IMR-90 (cell line): ENCODE measurements at regions not wholly inside any gene's neighbourhood (a gene's known extent, or its start where the extent isn't known, plus 50 kb on each side); places are given as distances from the start of the nearest gene placed in this dataset.

Source experiments
- ATAC-seq: fragments of 200-7000 bp; cut with Tn5 transposase; 2 replicates; pipeline ENCODE4 v1.9.1; 2020; ENCODE audit warnings: low read depth, mild to moderate bottlenecking, moderate library complexity
- BruUV-seq: library from RNA; stranded (reverse); fragments of 400-500 nt; replicated peaks from 2 replicates; lab custom pipeline; 2021; lab: Mats Ljungman, UMichigan
- CTCF ChIA-PET: fragments of 300-600 bp; formaldehyde crosslinking; extraction: SDS; loops from one replicate; lab custom pipeline; 2021; ENCODE audit warnings: antibody characterized with exemption; lab: Yijun Ruan, JAX
- POLR2A ChIA-PET: fragments of 300-600 bp; sonication (Branson Sonifier 250); formaldehyde crosslinking; loops from one replicate; lab custom pipeline; 2022; ENCODE audit warnings: antibody characterized with exemption; ENCODE audit not compliant: unreplicated experiment; lab: Charles Lee
- DNase-seq: peaks from one replicate; pipeline ENCODE4 v3.0.0; 2013
- H2AFZ ChIP-seq: replicated peaks from 2 replicates; pipeline ENCODE3; 2013; ENCODE audit warnings: low read length, mild to moderate bottlenecking; ENCODE audit not compliant: poor library complexity
- H2AK5ac ChIP-seq: 2 replicates; pipeline ENCODE4 v1.6.1; 2013; ENCODE audit warnings: low read depth, low read length, inconsistent platforms
- H2AK9ac ChIP-seq: replicated peaks from 2 replicates; pipeline ENCODE3; 2013; ENCODE audit warnings: mild to moderate bottlenecking, low read depth, low read length, moderate library complexity; ENCODE audit not compliant: poor library complexity
- H2BK120ac ChIP-seq: 2 replicates; pipeline ENCODE4 v1.6.1; 2013; ENCODE audit warnings: low read depth, low read length, inconsistent platforms
- H2BK15ac ChIP-seq: 3 replicates; pipeline ENCODE4 v1.6.1; 2013; ENCODE audit warnings: low read depth, low read length, inconsistent platforms
- H2BK20ac ChIP-seq: 2 replicates; pipeline ENCODE4 v1.6.1; 2013; ENCODE audit warnings: low read depth, mild to moderate bottlenecking, inconsistent platforms, low read length, moderate library complexity
- H2BK5ac ChIP-seq: 2 replicates; pipeline ENCODE4 v1.6.1; 2013; ENCODE audit warnings: mild to moderate bottlenecking, low read depth, low read length, inconsistent platforms; ENCODE audit not compliant: poor library complexity, severe bottlenecking
- H3K14ac ChIP-seq: replicated peaks from 2 replicates; pipeline ENCODE4 v1.6.1; 2013; ENCODE audit warnings: low read depth, low read length, inconsistent platforms
- H3K18ac ChIP-seq: 2 replicates; pipeline ENCODE4 v1.6.1; 2013; ENCODE audit warnings: low read depth, low read length, control low read depth
- H3K23ac ChIP-seq: 2 replicates; pipeline ENCODE4 v1.6.1; 2013; ENCODE audit warnings: low read depth, low read length, inconsistent platforms
- H3K27ac ChIP-seq: 2 replicates; pipeline ENCODE4 v1.5.1; 2013; ENCODE audit warnings: mild to moderate bottlenecking, control low read depth, low read length; ENCODE audit not compliant: insufficient read depth
- H3K27me3 ChIP-seq: 2 replicates; pipeline ENCODE4 v1.6.1; 2013; ENCODE audit warnings: low read length; ENCODE audit not compliant: control insufficient read depth, insufficient read depth
- H3K36me3 ChIP-seq: 2 replicates; pipeline ENCODE4 v1.6.1; 2013; ENCODE audit warnings: low read length, mixed read lengths; ENCODE audit not compliant: control insufficient read depth, insufficient read depth
- H3K4ac ChIP-seq: 2 replicates; pipeline ENCODE4 v1.6.1; 2013; ENCODE audit warnings: low read depth, low read length, inconsistent platforms
- H3K4me1 ChIP-seq: 2 replicates; pipeline ENCODE4 v1.6.1; 2013; ENCODE audit warnings: low read length, mixed read lengths; ENCODE audit not compliant: control insufficient read depth, insufficient read depth
- H3K4me2 ChIP-seq: 2 replicates; pipeline ENCODE4 v1.6.1; 2013; ENCODE audit warnings: low read depth, mild to moderate bottlenecking, control low read depth, low read length, moderate library complexity
- H3K4me3 ChIP-seq: 2 replicates; pipeline ENCODE4 v1.5.1; 2013; ENCODE audit warnings: low read depth, mild to moderate bottlenecking, control low read depth, low read length, moderate library complexity; ENCODE audit not compliant: insufficient read depth
- H3K56ac ChIP-seq: 2 replicates; pipeline ENCODE4 v1.6.1; 2013; ENCODE audit warnings: low read length, inconsistent platforms; ENCODE audit not compliant: insufficient read depth; ENCODE audit errors: extremely low read depth
- H3K79me1 ChIP-seq, 2 experiments: 2 replicates each; pipeline ENCODE4 v1.6.1; 2013; ENCODE audit warnings: low read length in 2 of 2, inconsistent platforms in 1 of 2, low read depth in 1 of 2
- H3K9ac ChIP-seq: 2 replicates; pipeline ENCODE4 v1.6.1; 2013; ENCODE audit warnings: low read depth, low read length, control low read depth
- H3K9me1 ChIP-seq: 2 replicates; pipeline ENCODE4 v1.6.1; 2013; ENCODE audit warnings: low read length, inconsistent platforms; ENCODE audit not compliant: insufficient read depth
- H3K9me3 ChIP-seq: 2 replicates; pipeline ENCODE4 v1.6.1; 2013; ENCODE audit warnings: low read length; ENCODE audit not compliant: control insufficient read depth, insufficient read depth
- H4K20me1 ChIP-seq: 2 replicates; pipeline ENCODE4 v1.6.1; 2013; ENCODE audit warnings: low read length, inconsistent platforms; ENCODE audit not compliant: insufficient read depth
- H4K5ac ChIP-seq: 2 replicates; pipeline ENCODE4 v1.6.1; 2013; ENCODE audit warnings: mild to moderate bottlenecking, low read depth, low read length, control low read depth
- H4K8ac ChIP-seq, 2 experiments: 2 replicates each; pipeline ENCODE4 v1.6.1; 2013; ENCODE audit warnings: low read depth in 2 of 2, low read length in 2 of 2, control low read depth in 1 of 2, inconsistent platforms in 1 of 2
- H4K91ac ChIP-seq: 2 replicates; pipeline ENCODE4 v1.6.1; 2013; ENCODE audit warnings: low read depth, low read length, inconsistent platforms; ENCODE audit not compliant: insufficient read depth
- BHLHE40 ChIP-seq: fragments of 150-350 bp; IDR thresholded peaks from 2 replicates; pipeline ENCODE4 v1.6.1; 2016; ENCODE audit warnings: mild to moderate bottlenecking, low read depth, low read length
- POLR2A ChIP-seq: IDR thresholded peaks from 2 replicates; pipeline ENCODE4 v1.6.1; 2012; ENCODE audit warnings: mild to moderate bottlenecking, low read depth, low read length
- RAD21 ChIP-seq: IDR thresholded peaks from 2 replicates; pipeline ENCODE4 v1.6.1; 2012; ENCODE audit warnings: low read length, improper control_type of control experiment
- RFX5 ChIP-seq: IDR thresholded peaks from 2 replicates; pipeline ENCODE4 v1.8.0; 2012; ENCODE audit warnings: low read depth, mild to moderate bottlenecking, low read length, moderate library complexity
- WGBS, 2 experiments: methylation state at CpG; one replicate each; pipeline versions ENCODE4 v1.1.5 to v1.1.7; 2013; ENCODE audit warnings: missing lambda C conversion rate in 2 of 2; ENCODE audit not compliant: insufficient read length in 1 of 2; ENCODE audit errors: extremely low coverage in 2 of 2; 5-methylcytosine and 5-hydroxymethylcytosine counted together
- dilution Hi-C: fragments of 300-500 bp; cut with HindIII; formaldehyde crosslinking; loops from one replicate; pipeline ENCODE4 v1.14.3; 2018; ENCODE audit warnings: low sequenced_read_pairs; ENCODE audit not compliant: unreplicated experiment
- in situ Hi-C: fragments of 300-500 bp; cut with MboI; formaldehyde crosslinking; loops from 3 replicates; pipeline ENCODE4 v1.14.3; 2019; ENCODE audit warnings: low sequenced_read_pairs, inconsistent platforms, mixed read lengths
- intact Hi-C: fragments of 100-400 bp; cut with micrococcal nuclease; formaldehyde crosslinking; loops from 2 replicates; pipeline ENCODE4 v1.10.0; 2022
- TF ChIP-seq, protein P1 (sequence below): conservative IDR thresholded peaks from 2 replicates; pipeline ENCODE4 v1.5.1; 2012; ENCODE audit warnings: mild to moderate bottlenecking, low read depth, low read length, improper control_type of control experiment
- TF ChIP-seq, protein P2 (sequence below): fragments of 150-350 bp; IDR thresholded peaks from 2 replicates; pipeline ENCODE4 v1.6.1; 2017; ENCODE audit warnings: mild to moderate bottlenecking, antibody characterized with exemption, low read length, low read depth

DNA sequence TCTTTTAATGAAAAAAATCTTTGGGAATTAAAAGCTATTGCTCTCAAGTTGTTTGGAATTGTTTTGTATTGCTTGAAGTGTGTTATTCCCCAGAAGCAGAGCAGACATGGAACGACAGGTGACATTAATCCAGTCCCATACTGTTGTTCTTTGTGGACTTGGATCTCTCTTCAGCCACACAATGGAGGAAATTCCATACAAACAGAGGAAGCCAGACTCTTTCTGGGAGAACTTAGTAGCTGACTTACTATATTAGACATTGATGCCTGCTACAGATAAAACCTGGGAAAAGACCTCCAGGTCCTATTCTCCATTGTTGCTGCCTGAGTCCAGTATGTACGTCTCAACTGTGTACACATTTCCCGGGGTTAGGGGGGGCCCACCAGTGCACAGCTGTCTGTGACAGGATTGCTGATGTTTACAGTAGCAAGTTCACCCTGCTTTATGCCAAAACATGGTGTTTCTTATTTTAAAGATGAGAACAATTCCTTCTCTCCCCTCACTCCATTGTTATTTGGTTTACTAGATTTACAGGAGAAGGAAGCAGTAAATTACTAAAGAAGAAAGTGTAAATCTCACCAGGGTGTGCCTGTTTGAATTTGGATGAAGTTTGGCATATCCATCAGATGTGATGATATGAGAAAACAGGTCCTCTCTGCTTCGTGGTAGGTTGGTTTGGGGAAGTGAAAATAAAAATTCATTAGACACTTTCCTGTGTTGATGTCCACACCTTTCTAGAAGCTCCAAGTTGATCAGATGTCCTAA is 142.4 kb upstream of the RBBP8 start:
- no peak overlapping the region for H2BK5ac ChIP-seq
- no peak overlapping the region for H4K91ac ChIP-seq
- H2BK15ac ChIP-seq, result no peak overlapping the region
- no peaks in the 10 kb centered on the region for H3K9me3 ChIP-seq
- no peak overlapping the region for H3K4me3 ChIP-seq
- no peak overlapping the region for H2BK20ac ChIP-seq
- H3K4ac ChIP-seq, result no peak overlapping the region
- H4K8ac ChIP-seq, result no peak overlapping the region
- intact Hi-C loops (loop anchor here (10.0 kb wide), 1 partner anchor 56 kb away; no protein-coding TSS in a partner anchor), in situ Hi-C loops (no loop called here), dilution Hi-C loops (no loop called here)
- no CpG with 5 or more reads among the region's 4 CpGs for WGBS, 2 experiments
- ChIA-PET CTCF (interaction anchor here (0.6 to 1.0 kb wide), 2 partner anchors 8 to 16 kb away, joined by 3 to 5 read pairs; no protein-coding TSS in a partner anchor), POLR2A (no interaction called here)
- no peak for DNase-seq
- H3K36me3 ChIP-seq, result no peaks in the 10 kb centered on the region
- H3K56ac ChIP-seq, result no peak overlapping the region
- H3K4me2 ChIP-seq, result no peak overlapping the region
- no peak overlapping the region for H2AK9ac ChIP-seq
- H3K23ac ChIP-seq, result no peak overlapping the region
- ATAC-seq, result no peak
- no TSS peak for BruUV-seq
- H4K5ac ChIP-seq, result no peak overlapping the region
- H3K9ac ChIP-seq, result no peak overlapping the region
- no peak overlapping the region for H2AK5ac ChIP-seq
- H2BK120ac ChIP-seq, result no peak overlapping the region
- TF ChIP-seq, protein P1, sequence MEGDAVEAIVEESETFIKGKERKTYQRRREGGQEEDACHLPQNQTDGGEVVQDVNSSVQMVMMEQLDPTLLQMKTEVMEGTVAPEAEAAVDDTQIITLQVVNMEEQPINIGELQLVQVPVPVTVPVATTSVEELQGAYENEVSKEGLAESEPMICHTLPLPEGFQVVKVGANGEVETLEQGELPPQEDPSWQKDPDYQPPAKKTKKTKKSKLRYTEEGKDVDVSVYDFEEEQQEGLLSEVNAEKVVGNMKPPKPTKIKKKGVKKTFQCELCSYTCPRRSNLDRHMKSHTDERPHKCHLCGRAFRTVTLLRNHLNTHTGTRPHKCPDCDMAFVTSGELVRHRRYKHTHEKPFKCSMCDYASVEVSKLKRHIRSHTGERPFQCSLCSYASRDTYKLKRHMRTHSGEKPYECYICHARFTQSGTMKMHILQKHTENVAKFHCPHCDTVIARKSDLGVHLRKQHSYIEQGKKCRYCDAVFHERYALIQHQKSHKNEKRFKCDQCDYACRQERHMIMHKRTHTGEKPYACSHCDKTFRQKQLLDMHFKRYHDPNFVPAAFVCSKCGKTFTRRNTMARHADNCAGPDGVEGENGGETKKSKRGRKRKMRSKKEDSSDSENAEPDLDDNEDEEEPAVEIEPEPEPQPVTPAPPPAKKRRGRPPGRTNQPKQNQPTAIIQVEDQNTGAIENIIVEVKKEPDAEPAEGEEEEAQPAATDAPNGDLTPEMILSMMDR, result no peak
- TF ChIP-seq POLR2A (no peak), RAD21 (no peak), RFX5 (no peak), BHLHE40 (no peak)
- TF ChIP-seq, protein P2, sequence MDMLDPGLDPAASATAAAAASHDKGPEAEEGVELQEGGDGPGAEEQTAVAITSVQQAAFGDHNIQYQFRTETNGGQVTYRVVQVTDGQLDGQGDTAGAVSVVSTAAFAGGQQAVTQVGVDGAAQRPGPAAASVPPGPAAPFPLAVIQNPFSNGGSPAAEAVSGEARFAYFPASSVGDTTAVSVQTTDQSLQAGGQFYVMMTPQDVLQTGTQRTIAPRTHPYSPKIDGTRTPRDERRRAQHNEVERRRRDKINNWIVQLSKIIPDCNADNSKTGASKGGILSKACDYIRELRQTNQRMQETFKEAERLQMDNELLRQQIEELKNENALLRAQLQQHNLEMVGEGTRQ, result no peak
- no peak overlapping the region for H2AFZ ChIP-seq
- H3K27ac ChIP-seq, result no peak overlapping the region
- no peaks in the 10 kb centered on the region for H3K9me1 ChIP-seq
- no peaks in the 10 kb centered on the region for H4K20me1 ChIP-seq
- H3K79me1 ChIP-seq, result no peaks in the 10 kb centered on the region
- peaks cover 4% of the 10 kb centered on the region for H3K27me3 ChIP-seq
- H3K4me1 ChIP-seq, result peaks cover 1% of the 10 kb centered on the region; the same call in 1 of the 2 replicates
- H3K18ac ChIP-seq, result no peak overlapping the region
- H3K14ac ChIP-seq, result no peak overlapping the region
